Endothelial cell of umbilical vein (primary cell): ENCODE measurements at regions not wholly inside any gene's neighbourhood (a gene's known extent, or its start where the extent isn't known, plus 50 kb on each side); places are given as distances from the start of the nearest gene placed in this dataset.

ENCODE experiments used
- BruUV-seq: library from RNA; stranded (reverse); fragments of 400-500 nt; replicated peaks from 2 replicates; lab custom pipeline; 2021; lab: Mats Ljungman, UMichigan
- CTCF ChIA-PET: fragments of 300-600, 350-600 bp; sonication (Branson Sonifier 250); formaldehyde crosslinking; loops from one replicate; lab custom pipeline; 2021; ENCODE audit warnings: antibody characterized with exemption, inconsistent platforms; lab: Charles Lee
- POLR2A ChIA-PET: fragments of 300-600, 350-600 bp; sonication (Branson Sonifier 250); formaldehyde crosslinking; loops from one replicate; lab custom pipeline; 2021; ENCODE audit warnings: antibody characterized with exemption, inconsistent platforms; lab: Charles Lee
- DNase-seq: peaks from one replicate; pipeline ENCODE4 v3.0.0-alpha.2; 2011; ENCODE audit warnings: low read depth, low spot score
- FAIRE-seq: peaks from 2 replicates; lab custom pipeline; 2011; peaks lifted over from hg19 to GRCh38; lab: Jason Lieb, UNC
- H2AFZ ChIP-seq: 2 replicates; pipeline ENCODE4 v1.6.0; 2012; ENCODE audit warnings: low read depth, low read length, control low read depth, inconsistent platforms
- H3K27ac ChIP-seq: 2 replicates; pipeline ENCODE4 v1.5.1; 2011; ENCODE audit warnings: low read depth, mild to moderate bottlenecking, control low read depth, low read length, moderate library complexity; ENCODE audit not compliant: insufficient read depth
- H3K27me3 ChIP-seq, 2 experiments: 2 replicates each; pipeline versions ENCODE4 v1.6.0 to v1.6.1; 2011; ENCODE audit warnings: low read length in 2 of 2, mixed read lengths in 1 of 2; ENCODE audit not compliant: control insufficient read depth in 2 of 2, insufficient read depth in 2 of 2
- H3K36me3 ChIP-seq, 2 experiments: 2 replicates in 1 of 2; 3 replicates in 1 of 2; pipeline ENCODE4 v1.5.1; 2011; ENCODE audit warnings: low read length in 2 of 2, mild to moderate bottlenecking in 1 of 2, moderate library complexity in 1 of 2; ENCODE audit not compliant: control insufficient read depth in 2 of 2, insufficient read depth in 2 of 2; ENCODE audit errors: extremely low read depth in 1 of 2
- H3K4me1 ChIP-seq: 3 replicates; pipeline ENCODE4 v1.5.1; 2011; ENCODE audit warnings: mild to moderate bottlenecking, low read length; ENCODE audit not compliant: control insufficient read depth, insufficient read depth; ENCODE audit errors: extremely low read depth
- H3K4me2 ChIP-seq: 2 replicates; pipeline ENCODE4 v1.6.1; 2011; ENCODE audit warnings: low read length, control low read depth, mixed read lengths; ENCODE audit not compliant: insufficient read depth
- H3K4me3 ChIP-seq, 3 experiments: fragments of 200-600 bp in 1 of 3; sonication (generic), shearing (Covaris generic) in 1 of 3; replicated peaks in 1 of 3; 2 replicates each; pipeline ENCODE4 v1.5.1; 2011 to 2016; ENCODE audit warnings: control low read depth in 3 of 3, low read length in 3 of 3, mild to moderate bottlenecking in 2 of 3, inconsistent platforms in 1 of 3, low read depth in 1 of 3, moderate library complexity in 1 of 3; ENCODE audit not compliant: insufficient read depth in 1 of 3
- H3K79me2 ChIP-seq: 2 replicates; pipeline ENCODE4 v1.6.0; 2012; ENCODE audit warnings: low read length, inconsistent platforms; ENCODE audit not compliant: control insufficient read depth, insufficient read depth
- H3K9ac ChIP-seq: replicated peaks from 2 replicates; pipeline ENCODE3; 2011; ENCODE audit warnings: low read length, control low read depth; ENCODE audit not compliant: insufficient read depth; ENCODE audit errors: extremely low read depth
- H3K9me1 ChIP-seq: replicated peaks from 3 replicates; pipeline ENCODE4 v1.6.0; 2011; ENCODE audit warnings: mild to moderate bottlenecking, low read length; ENCODE audit not compliant: control insufficient read depth, insufficient read depth; ENCODE audit errors: extremely low read depth
- H3K9me3 ChIP-seq: replicated peaks from 2 replicates; pipeline ENCODE4 v1.5.1; 2012; ENCODE audit warnings: low read length, inconsistent platforms; ENCODE audit not compliant: control insufficient read depth, insufficient read depth
- H4K20me1 ChIP-seq: replicated peaks from 2 replicates; pipeline ENCODE3; 2011; ENCODE audit warnings: mild to moderate bottlenecking, low read length; ENCODE audit not compliant: control insufficient read depth, insufficient read depth; ENCODE audit errors: extremely low read depth
- EZH2 ChIP-seq: IDR thresholded peaks from 2 replicates; pipeline ENCODE4 v1.6.1; 2012; ENCODE audit warnings: borderline replicate concordance, low read depth, mild to moderate bottlenecking, moderate library complexity, low read length, inconsistent platforms; ENCODE audit not compliant: severe bottlenecking
- FOS ChIP-seq: IDR thresholded peaks from 2 replicates; pipeline ENCODE4 v1.6.1; 2011; ENCODE audit warnings: mild to moderate bottlenecking, low read length, moderate library complexity, borderline replicate concordance; ENCODE audit not compliant: insufficient read depth
- GATA2 ChIP-seq: IDR thresholded peaks from 2 replicates; pipeline ENCODE4 v1.7.0; 2011; ENCODE audit warnings: low read depth, mild to moderate bottlenecking, moderate library complexity, mixed read lengths, low read length; ENCODE audit not compliant: insufficient read length, insufficient read depth
- MAX ChIP-seq: IDR thresholded peaks from 2 replicates; pipeline ENCODE4 v1.6.1; 2011; ENCODE audit not compliant: insufficient read depth, insufficient read length
- POLR2A ChIP-seq: IDR thresholded peaks from 2 replicates; pipeline ENCODE4 v1.6.1; 2012; ENCODE audit warnings: low read depth, mild to moderate bottlenecking, control low read depth, low read length
- POLR2AphosphoS5 ChIP-seq: IDR thresholded peaks from 2 replicates; pipeline ENCODE4 v1.6.1; 2012; ENCODE audit warnings: low read depth, mild to moderate bottlenecking, control low read depth, low read length, moderate library complexity; ENCODE audit not compliant: insufficient read depth
- dilution Hi-C: fragments of 300-500 bp; cut with MboI; formaldehyde crosslinking; loops from one replicate; pipeline ENCODE4 v1.15.0; 2019; ENCODE audit warnings: low sequenced_read_pairs; ENCODE audit not compliant: extremely low pct_ligation_motif_present
- intact Hi-C: fragments of 100-400 bp; cut with micrococcal nuclease; formaldehyde crosslinking; loops from one replicate; pipeline ENCODE4 v1.10.0; 2022
- TF ChIP-seq, protein P1 (sequence below), 2 donors: IDR thresholded peaks; 1 replicate in 1 of 2; 2 replicates in 1 of 2; pipeline ENCODE4 v1.5.1; 2011; ENCODE audit warnings: low read length in 2 of 2, mild to moderate bottlenecking in 2 of 2, moderate library complexity in 2 of 2, control low read depth in 1 of 2, inconsistent platforms in 1 of 2, low read depth in 1 of 2; ENCODE audit not compliant: insufficient read depth in 1 of 2; ENCODE audit errors: extremely low read depth in 1 of 2

DNA sequence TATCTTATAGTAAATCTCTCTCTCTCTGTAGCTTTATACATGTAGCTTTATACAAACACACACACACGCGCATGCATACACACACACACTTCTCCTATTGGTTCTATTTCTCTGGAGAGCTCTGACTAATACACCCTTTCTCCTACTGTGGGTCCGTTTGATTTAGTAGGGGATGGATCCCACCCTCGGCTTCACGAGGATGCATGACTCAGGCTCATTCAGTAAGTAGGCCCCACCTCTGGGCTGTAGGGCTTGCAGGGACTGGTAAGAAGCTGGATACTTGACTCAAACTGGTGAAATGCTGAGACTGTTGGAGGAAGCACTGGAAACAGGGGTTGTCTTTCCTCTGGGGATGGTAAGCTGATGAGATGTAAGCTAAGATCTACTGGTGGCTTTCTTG is 98.7 kb downstream of the SLC24A2 start:
- CTCF ChIA-PET, result no interaction called here
- no peaks in the 10 kb centered on the region for H3K79me2 ChIP-seq
- no peak for FAIRE-seq
- H3K9ac ChIP-seq, result no peak overlapping the region
- H3K4me1 ChIP-seq, result no peaks in the 10 kb centered on the region
- DNase-seq, result no peak
- no peaks in the 10 kb centered on the region for H3K9me1 ChIP-seq
- TF ChIP-seq POLR2A (no peak), EZH2 (no peak), POLR2AphosphoS5 (no peak), MAX (no peak), GATA2 (no peak), FOS (no peak)
- TF ChIP-seq, protein P1, sequence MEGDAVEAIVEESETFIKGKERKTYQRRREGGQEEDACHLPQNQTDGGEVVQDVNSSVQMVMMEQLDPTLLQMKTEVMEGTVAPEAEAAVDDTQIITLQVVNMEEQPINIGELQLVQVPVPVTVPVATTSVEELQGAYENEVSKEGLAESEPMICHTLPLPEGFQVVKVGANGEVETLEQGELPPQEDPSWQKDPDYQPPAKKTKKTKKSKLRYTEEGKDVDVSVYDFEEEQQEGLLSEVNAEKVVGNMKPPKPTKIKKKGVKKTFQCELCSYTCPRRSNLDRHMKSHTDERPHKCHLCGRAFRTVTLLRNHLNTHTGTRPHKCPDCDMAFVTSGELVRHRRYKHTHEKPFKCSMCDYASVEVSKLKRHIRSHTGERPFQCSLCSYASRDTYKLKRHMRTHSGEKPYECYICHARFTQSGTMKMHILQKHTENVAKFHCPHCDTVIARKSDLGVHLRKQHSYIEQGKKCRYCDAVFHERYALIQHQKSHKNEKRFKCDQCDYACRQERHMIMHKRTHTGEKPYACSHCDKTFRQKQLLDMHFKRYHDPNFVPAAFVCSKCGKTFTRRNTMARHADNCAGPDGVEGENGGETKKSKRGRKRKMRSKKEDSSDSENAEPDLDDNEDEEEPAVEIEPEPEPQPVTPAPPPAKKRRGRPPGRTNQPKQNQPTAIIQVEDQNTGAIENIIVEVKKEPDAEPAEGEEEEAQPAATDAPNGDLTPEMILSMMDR (IDR thresholded peaks at IDR 0.05; ENCODE audit: extremely low read depth in 1 of 2, insufficient read depth in 1 of 2, low read depth in 1 of 2, low read length in 2 of 2), result no peak
- no peak overlapping the region for H3K4me2 ChIP-seq
- no peak overlapping the region for H2AFZ ChIP-seq
- H3K36me3 ChIP-seq, result no peaks in the 10 kb centered on the region
- dilution Hi-C loops (no loop called here), intact Hi-C loops (no loop called here)
- BruUV-seq, result no TSS peak
- H3K4me3 ChIP-seq, result no peak overlapping the region
- POLR2A ChIA-PET, result no interaction called here
- no peaks in the 10 kb centered on the region for H4K20me1 ChIP-seq
- no peaks in the 10 kb centered on the region for H3K27me3 ChIP-seq
- H3K27ac ChIP-seq, result no peak overlapping the region
- no peaks in the 10 kb centered on the region for H3K9me3 ChIP-seq
